HG03108 (cell line): ENCODE measurements at regions not wholly inside any gene's neighbourhood (a gene's known extent, or its start where the extent isn't known, plus 50 kb on each side); places are given as distances from the start of the nearest gene placed in this dataset.
"Not testable (repeated sequence)": the region's sequence is repeated elsewhere in the genome, so short reads cannot be mapped to it uniquely, and the experiment has no call there.

Experiments used
- ATAC-seq: cut with Tn5 transposase; IDR thresholded peaks from one replicate; pipeline ENCODE4 v1.9.1; 2021; ENCODE audit warnings: moderate library complexity; ENCODE audit not compliant: unreplicated experiment

GRCh38 chr3:87435926-87436620, 159.7 kb upstream of the POU1F1 start:
- no peak for ATAC-seq

- not testable (repeated sequence) for ATAC-seq
Measured at GRCh38 chr3:87433445-87433844, 157.1 kb upstream of the POU1F1 start.

- ATAC-seq, result no peak
Measured at GRCh38 chr3:87426918-87427317, 150.5 kb upstream of the POU1F1 start.

GRCh38 chr3:87425056-87425455, 148.7 kb upstream of the POU1F1 start:
- no peak for ATAC-seq

- ATAC-seq, result no peak
Measured at GRCh38 chr3:87423336-87423735, 147.0 kb upstream of the POU1F1 start.

GRCh38 chr3:87422333-87422732, 145.9 kb upstream of the POU1F1 start:
- ATAC-seq, result no peak

GRCh38 chr3:87420171-87420570, 143.8 kb upstream of the POU1F1 start:
- no peak for ATAC-seq

GRCh38 chr3:87414271-87414670, 137.9 kb upstream of the POU1F1 start:
- no peak for ATAC-seq

GRCh38 chr3:87413814-87414213, 137.4 kb upstream of the POU1F1 start:
- ATAC-seq, result no peak

- ATAC-seq, result no peak
Measured at GRCh38 chr3:87410110-87410509, 133.7 kb upstream of the POU1F1 start.

GRCh38 chr3:87398168-87398801, 121.9 kb upstream of the POU1F1 start:
- no peak for ATAC-seq

GRCh38 chr3:87397211-87397610, 120.8 kb upstream of the POU1F1 start:
- ATAC-seq, result no peak

GRCh38 chr3:87390821-87391220, 114.4 kb upstream of the POU1F1 start:
- ATAC-seq, result no peak

GRCh38 chr3:87390353-87390752, 114.0 kb upstream of the POU1F1 start:
- no peak for ATAC-seq

- ATAC-seq, result no peak
Measured at GRCh38 chr3:87375231-87375682, 98.9 kb upstream of the POU1F1 start.

- ATAC-seq, result no peak
Measured at GRCh38 chr3:87370007-87370406, 93.6 kb upstream of the POU1F1 start.

GRCh38 chr3:87367736-87368135, 91.4 kb upstream of the POU1F1 start:
- ATAC-seq, result no peak

- no peak for ATAC-seq
Measured at GRCh38 chr3:87363721-87364120, 87.3 kb upstream of the POU1F1 start.

- no peak for ATAC-seq
Measured at GRCh38 chr3:87361956-87362355, 85.6 kb upstream of the POU1F1 start.

GRCh38 chr3:87361271-87361670, 84.9 kb upstream of the POU1F1 start:
- no peak for ATAC-seq

GRCh38 chr3:87359826-87360225, 83.4 kb upstream of the POU1F1 start:
- no peak for ATAC-seq

GRCh38 chr3:87359025-87359424, 82.6 kb upstream of the POU1F1 start:
- no peak for ATAC-seq

- no peak for ATAC-seq
Measured at GRCh38 chr3:87358066-87358465, 81.7 kb upstream of the POU1F1 start.
